ENCODE measurements at regions not wholly inside any gene's neighbourhood (a gene's known extent, or its start where the extent isn't known, plus 50 kb on each side); places are given as distances from the start of the nearest gene placed in this dataset.

DNA sequence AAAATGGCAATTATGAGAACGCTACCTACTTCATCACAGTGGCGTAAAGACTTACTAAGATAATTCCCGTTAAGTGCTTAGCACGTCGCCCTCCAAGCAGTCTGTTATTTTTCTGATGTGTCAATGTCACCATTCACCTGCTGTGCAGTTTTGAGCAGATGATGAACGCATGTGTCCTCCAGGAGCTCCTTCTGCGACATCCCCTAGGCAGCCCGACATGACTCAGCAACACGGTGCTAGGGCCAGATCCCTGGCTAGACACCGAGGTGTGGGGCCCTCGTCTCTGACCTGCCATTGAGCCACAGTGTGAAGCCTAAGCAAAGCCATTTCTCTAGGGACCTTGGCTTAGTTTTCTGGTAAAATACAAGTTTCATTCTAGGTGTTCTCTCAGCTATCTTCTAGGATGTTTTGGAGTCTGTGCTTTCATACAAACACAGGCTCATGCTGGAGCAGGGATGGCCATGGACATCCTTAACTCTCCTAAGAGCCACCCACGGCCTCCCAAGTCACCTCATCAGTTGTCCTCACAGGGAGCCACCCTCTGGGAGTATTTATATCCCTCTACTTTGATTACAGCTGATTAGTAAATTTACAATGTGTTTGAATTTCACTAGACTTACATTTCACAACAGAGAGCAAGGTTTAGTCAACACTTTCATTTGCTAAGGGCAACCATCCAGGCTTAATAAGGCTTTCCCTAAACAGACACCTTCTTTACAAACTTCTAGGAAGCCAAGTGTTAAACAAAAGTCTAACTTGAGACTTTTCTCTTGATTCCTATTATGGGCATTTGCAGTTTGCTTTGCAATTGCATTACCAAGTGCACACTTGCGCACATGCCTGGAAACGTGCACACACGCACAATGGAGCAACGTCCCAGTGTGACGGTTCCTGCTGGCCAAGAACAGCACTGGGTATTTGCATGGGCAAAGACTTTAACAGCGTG, 376.8 kb upstream of the ID2 start:
- H3K36me3 Mint-ChIP-seq (ENCODE audit: low read depth): no peaks in the 10 kb centered on the region
- H3K27me3 Mint-ChIP-seq (ENCODE audit: low read depth): peaks cover 12% of the 10 kb centered on the region
- no peaks in the 10 kb centered on the region for H3K9me3 Mint-ChIP-seq
- no peak overlapping the region for H3K27ac Mint-ChIP-seq
- H3K4me1 Mint-ChIP-seq: peaks cover 3% of the 10 kb centered on the region
- H3K4me3 Mint-ChIP-seq: no peak overlapping the region
- TF ChIP-seq, protein P1, sequence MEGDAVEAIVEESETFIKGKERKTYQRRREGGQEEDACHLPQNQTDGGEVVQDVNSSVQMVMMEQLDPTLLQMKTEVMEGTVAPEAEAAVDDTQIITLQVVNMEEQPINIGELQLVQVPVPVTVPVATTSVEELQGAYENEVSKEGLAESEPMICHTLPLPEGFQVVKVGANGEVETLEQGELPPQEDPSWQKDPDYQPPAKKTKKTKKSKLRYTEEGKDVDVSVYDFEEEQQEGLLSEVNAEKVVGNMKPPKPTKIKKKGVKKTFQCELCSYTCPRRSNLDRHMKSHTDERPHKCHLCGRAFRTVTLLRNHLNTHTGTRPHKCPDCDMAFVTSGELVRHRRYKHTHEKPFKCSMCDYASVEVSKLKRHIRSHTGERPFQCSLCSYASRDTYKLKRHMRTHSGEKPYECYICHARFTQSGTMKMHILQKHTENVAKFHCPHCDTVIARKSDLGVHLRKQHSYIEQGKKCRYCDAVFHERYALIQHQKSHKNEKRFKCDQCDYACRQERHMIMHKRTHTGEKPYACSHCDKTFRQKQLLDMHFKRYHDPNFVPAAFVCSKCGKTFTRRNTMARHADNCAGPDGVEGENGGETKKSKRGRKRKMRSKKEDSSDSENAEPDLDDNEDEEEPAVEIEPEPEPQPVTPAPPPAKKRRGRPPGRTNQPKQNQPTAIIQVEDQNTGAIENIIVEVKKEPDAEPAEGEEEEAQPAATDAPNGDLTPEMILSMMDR (IDR thresholded peaks at IDR 0.05; ENCODE audit: unreplicated experiment in 3 of 3): no peak

DNA sequence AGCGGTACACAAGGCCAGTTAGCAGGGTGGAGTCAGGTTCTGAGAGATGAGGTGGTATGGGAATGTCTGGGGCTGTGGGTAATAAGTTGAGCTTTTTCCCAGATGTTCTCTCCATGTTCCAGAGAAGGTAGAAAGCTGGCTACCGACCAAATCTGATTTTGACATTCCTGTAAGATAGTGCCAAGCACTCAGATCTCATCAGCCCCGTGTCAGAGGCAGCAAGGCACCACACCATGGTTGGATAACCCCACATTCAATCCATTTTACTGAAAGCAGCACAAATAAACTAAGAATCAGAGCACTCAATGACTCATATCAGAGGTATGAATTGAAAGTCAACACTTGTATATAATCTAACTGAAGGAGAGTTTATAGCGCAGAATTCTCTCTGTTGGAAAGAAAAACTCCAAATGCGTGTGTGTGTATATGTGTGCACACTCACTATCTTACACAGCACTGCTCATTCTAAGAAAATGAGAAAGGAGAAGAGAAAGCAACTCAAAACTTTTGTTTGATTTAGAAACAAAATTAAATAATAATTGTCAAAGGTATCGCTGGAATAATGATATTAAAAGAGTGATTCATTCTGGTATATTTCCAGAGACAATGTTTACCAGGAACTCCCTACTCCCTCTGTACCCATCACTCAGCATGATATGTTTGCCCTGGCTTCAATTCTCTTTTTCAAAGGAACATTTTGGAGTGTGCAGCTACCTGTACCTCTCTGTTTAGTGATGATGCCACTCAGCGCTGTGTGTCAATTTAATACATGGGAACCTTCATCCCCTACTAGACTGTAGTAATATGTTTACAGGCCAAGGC, 375.1 kb upstream of the ID2 start:
- TF ChIP-seq, protein P1 (IDR thresholded peaks at IDR 0.05; ENCODE audit: unreplicated experiment in 3 of 3): no peak
- peaks cover 3% of the 10 kb centered on the region for H3K4me1 Mint-ChIP-seq
- H3K9me3 Mint-ChIP-seq: no peaks in the 10 kb centered on the region
- H3K27me3 Mint-ChIP-seq (ENCODE audit: low read depth): peaks cover 15% of the 10 kb centered on the region
- H3K27ac Mint-ChIP-seq: no peak overlapping the region
- H3K4me3 Mint-ChIP-seq: no peak overlapping the region
- H3K36me3 Mint-ChIP-seq (ENCODE audit: low read depth): no peaks in the 10 kb centered on the region

DNA sequence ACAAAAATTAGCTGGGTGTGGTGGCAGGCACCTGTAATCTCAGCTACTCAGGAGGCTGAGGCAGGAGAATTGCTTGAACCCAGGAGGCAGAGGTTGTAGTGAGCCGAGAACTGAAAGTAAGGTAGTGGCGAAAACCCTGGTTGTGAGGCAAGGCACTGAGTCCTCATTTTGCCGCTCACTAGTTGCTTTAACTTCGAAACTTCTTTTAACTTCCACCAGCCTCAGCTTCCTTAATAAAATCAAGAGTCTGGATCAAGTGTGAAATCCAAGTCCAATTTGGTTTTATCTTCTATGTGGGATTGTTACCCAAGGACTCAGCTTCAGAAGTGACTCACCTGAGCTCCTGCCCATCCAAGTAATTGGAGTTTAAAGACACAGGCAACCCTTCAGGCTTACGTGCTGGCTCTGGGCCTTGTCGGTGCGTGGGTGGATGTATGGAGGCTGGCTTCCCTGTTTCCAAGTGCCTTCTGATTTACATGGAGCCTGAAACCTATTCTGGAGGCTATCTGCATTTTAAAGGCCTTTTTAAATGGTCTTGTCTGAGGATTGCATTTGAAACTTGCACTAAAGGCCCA, 374.2 kb upstream of the ID2 start:
- Mint-ChIP-seq H3K9me3 (no peaks in the 10 kb centered on the region), H3K4me3 (no peak overlapping the region), H3K36me3 (ENCODE audit: low read depth) (no peaks in the 10 kb centered on the region), H3K27me3 (ENCODE audit: low read depth) (peaks cover 18% of the 10 kb centered on the region), H3K4me1 (peaks cover 3% of the 10 kb centered on the region), H3K27ac (no peak overlapping the region)
- TF ChIP-seq, protein P1 (IDR thresholded peaks at IDR 0.05; ENCODE audit: unreplicated experiment in 3 of 3): no peak

DNA sequence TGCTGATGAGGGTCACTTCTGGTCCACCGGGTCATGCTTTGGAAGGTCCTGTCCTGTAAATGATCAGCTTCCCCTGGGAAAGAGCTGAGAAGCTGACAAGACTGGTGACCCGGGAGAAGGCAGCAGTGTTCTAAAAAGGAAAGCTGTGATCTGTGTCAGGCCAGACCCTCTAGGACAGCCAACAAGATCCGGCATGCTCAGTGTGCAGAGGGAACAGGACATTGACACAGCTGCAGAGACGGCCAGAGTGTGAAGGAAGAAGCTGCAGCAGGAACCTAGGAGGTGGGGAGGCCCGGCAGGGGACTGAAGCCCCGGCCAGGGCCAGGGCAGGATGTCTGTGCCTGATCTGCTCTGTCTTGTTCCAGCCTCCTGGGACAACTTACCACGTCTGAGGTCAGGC, 372.7 kb upstream of the ID2 start:
- H3K36me3 Mint-ChIP-seq (ENCODE audit: low read depth): no peaks in the 10 kb centered on the region
- no peaks in the 10 kb centered on the region for H3K9me3 Mint-ChIP-seq
- H3K4me3 Mint-ChIP-seq: no peak overlapping the region
- H3K27me3 Mint-ChIP-seq (ENCODE audit: low read depth): peaks cover 6% of the 10 kb centered on the region
- peaks cover 3% of the 10 kb centered on the region for H3K4me1 Mint-ChIP-seq
- H3K27ac Mint-ChIP-seq: no peak overlapping the region
- TF ChIP-seq, protein P1 (IDR thresholded peaks at IDR 0.05; ENCODE audit: unreplicated experiment in 3 of 3): no peak

DNA sequence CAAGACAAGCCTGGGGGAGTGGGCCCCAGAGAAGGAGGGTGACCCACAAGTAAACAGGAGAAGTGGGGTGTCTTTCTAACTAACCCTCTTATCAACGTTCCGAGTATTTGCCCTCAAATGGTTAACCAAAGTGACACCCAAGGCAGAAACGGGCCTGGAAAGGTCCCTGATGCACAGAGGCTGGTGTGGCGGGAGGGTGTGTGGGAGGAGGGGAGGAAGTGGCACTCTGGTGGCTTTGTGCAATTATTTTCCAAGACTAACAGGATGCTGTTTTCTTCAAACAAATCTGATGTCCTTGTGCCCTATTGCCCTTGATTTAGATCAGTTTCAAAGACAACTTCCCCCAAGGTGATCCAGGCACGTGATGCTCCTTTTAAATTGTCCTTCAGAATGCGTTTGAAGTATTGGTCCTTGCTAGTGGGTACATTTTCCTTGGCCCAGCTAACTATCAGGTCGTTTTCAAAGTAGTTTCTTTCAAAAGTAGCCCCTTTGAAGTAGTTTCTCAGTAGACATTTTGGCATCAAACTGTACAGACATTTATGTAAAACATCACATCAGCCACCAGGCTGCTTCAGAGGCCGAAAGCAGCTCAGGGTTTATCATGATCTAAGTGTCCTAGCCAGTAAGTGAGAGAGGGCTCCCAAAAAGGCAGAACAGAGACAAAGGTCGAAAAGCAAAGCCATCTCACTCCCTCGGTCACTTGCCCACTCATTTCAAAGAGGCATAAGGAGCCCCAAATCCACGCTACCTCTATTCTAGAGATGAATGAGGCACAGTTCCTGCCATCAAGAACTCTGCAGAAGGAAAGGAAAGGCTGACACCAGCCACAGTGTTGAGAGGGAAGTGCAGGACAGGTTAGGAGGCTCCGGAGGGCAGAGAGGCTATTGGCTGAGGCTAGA, 371.1 kb upstream of the ID2 start:
- peaks cover 6% of the 10 kb centered on the region for H3K27me3 Mint-ChIP-seq (ENCODE audit: low read depth)
- H3K4me3 Mint-ChIP-seq: no peak overlapping the region
- TF ChIP-seq, protein P1 (IDR thresholded peaks at IDR 0.05; ENCODE audit: unreplicated experiment in 3 of 3): no peak
- H3K36me3 Mint-ChIP-seq (ENCODE audit: low read depth): no peaks in the 10 kb centered on the region
- H3K9me3 Mint-ChIP-seq: no peaks in the 10 kb centered on the region
- peaks cover 3% of the 10 kb centered on the region for H3K4me1 Mint-ChIP-seq
- H3K27ac Mint-ChIP-seq: no peak overlapping the region

Measured in nephron (organoid).